Neural crest cell (in vitro differentiated cells): ENCODE measurements at regions not wholly inside any gene's neighbourhood (a gene's known extent, or its start where the extent isn't known, plus 50 kb on each side); places are given as distances from the start of the nearest gene placed in this dataset.

Source experiments
- DNase-seq: peaks from one replicate; pipeline ENCODE4 v3.0.0; 2021; ENCODE audit warnings: low read depth, mixed read lengths, low spot score
- H3K27ac Mint-ChIP-seq: one replicate; pipeline ENCODE4 v1.8.0; 2021; ENCODE audit warnings: mild to moderate bottlenecking, mixed read lengths; ENCODE audit not compliant: unreplicated experiment
- H3K27me3 Mint-ChIP-seq: 2 replicates; pipeline ENCODE4 v1.8.0; 2021; ENCODE audit warnings: low read depth, mild to moderate bottlenecking, mixed read lengths
- H3K36me3 Mint-ChIP-seq: 2 replicates; pipeline ENCODE4 v1.8.0; 2021; ENCODE audit warnings: low read depth, mild to moderate bottlenecking, mixed read lengths
- H3K4me1 Mint-ChIP-seq: 2 replicates; pipeline ENCODE4 v1.8.0; 2021; ENCODE audit warnings: mixed read lengths
- H3K4me3 Mint-ChIP-seq: one replicate; pipeline ENCODE4 v1.8.0; 2021; ENCODE audit warnings: mild to moderate bottlenecking, mixed read lengths
- H3K9me3 Mint-ChIP-seq: 2 replicates; pipeline ENCODE4 v1.8.0; 2021; ENCODE audit warnings: mixed read lengths
- CTCF ChIP-seq: fragments of 200-600 bp; sonication (generic); conservative IDR thresholded peaks from 2 replicates; pipeline ENCODE4 v1.5.0; 2021; ENCODE audit warnings: antibody characterized with exemption, mild to moderate bottlenecking

GRCh38 chr9:12903316-12903715 lies 128.5 kb downstream of the LURAP1L start:
- H3K27ac Mint-ChIP-seq: no peak overlapping the region
- no peak for TF ChIP-seq CTCF
- peaks cover 13% of the 10 kb centered on the region for H3K9me3 Mint-ChIP-seq
- H3K36me3 Mint-ChIP-seq: peaks cover 6% of the 10 kb centered on the region
- no peak for DNase-seq
- H3K4me1 Mint-ChIP-seq: no peaks in the 10 kb centered on the region
- no peaks in the 10 kb centered on the region for H3K27me3 Mint-ChIP-seq
- no peak overlapping the region for H3K4me3 Mint-ChIP-seq

- DNase-seq: no peak
- Mint-ChIP-seq H3K4me1 (no peaks in the 10 kb centered on the region), H3K27ac (no peak overlapping the region), H3K4me3 (no peak overlapping the region), H3K9me3 (peaks cover 6% of the 10 kb centered on the region), H3K27me3 (no peaks in the 10 kb centered on the region), H3K36me3 (peaks cover 1% of the 10 kb centered on the region)
- no peak for TF ChIP-seq CTCF
Measured at GRCh38 chr9:12904261-12905000, 129.6 kb downstream of the LURAP1L start.

GRCh38 chr9:12906646-12907045 lies 131.8 kb downstream of the LURAP1L start:
- TF ChIP-seq CTCF: no peak
- Mint-ChIP-seq H3K9me3 (peaks cover 3% of the 10 kb centered on the region), H3K36me3 (no peaks in the 10 kb centered on the region), H3K27ac (no peak overlapping the region), H3K4me1 (no peaks in the 10 kb centered on the region), H3K27me3 (no peaks in the 10 kb centered on the region), H3K4me3 (no peak overlapping the region)
- DNase-seq: no peak

- DNase-seq: no peak
- H3K27ac Mint-ChIP-seq: no peak overlapping the region
- no peak overlapping the region for H3K4me3 Mint-ChIP-seq
- no peaks in the 10 kb centered on the region for H3K9me3 Mint-ChIP-seq
- no peaks in the 10 kb centered on the region for H3K36me3 Mint-ChIP-seq
- H3K27me3 Mint-ChIP-seq: no peaks in the 10 kb centered on the region
- TF ChIP-seq CTCF: no peak
- H3K4me1 Mint-ChIP-seq: no peaks in the 10 kb centered on the region
Measured at GRCh38 chr9:12908895-12909294, 134.1 kb downstream of the LURAP1L start.

- no peaks in the 10 kb centered on the region for H3K36me3 Mint-ChIP-seq
- no peak for TF ChIP-seq CTCF
- peaks cover 26% of the 10 kb centered on the region for H3K4me1 Mint-ChIP-seq
- no peaks in the 10 kb centered on the region for H3K27me3 Mint-ChIP-seq
- DNase-seq: no peak
- peak overlapping the region; percentile 90 for H3K27ac Mint-ChIP-seq
- no peaks in the 10 kb centered on the region for H3K9me3 Mint-ChIP-seq
- H3K4me3 Mint-ChIP-seq: no peak overlapping the region
Measured at GRCh38 chr9:12915366-12915954, 140.6 kb downstream of the LURAP1L start.
